ENCODE measurements at regions not wholly inside any gene's neighbourhood (a gene's known extent, or its start where the extent isn't known, plus 50 kb on each side); places are given as distances from the start of the nearest gene placed in this dataset.

GRCh38 chr13:66139250-66139649, 1090.9 kb downstream of the PCDH9 start:
- no peak for TF ChIP-seq CTCF (IDR thresholded peaks at IDR 0.05)
- no peak for TF ChIP-seq POLR2A (IDR thresholded peaks at IDR 0.05)
